ENCODE measurements at regions not wholly inside any gene's neighbourhood (a gene's known extent, or its start where the extent isn't known, plus 50 kb on each side); places are given as distances from the start of the nearest gene placed in this dataset.

- TF ChIP-seq CTCF (IDR thresholded peaks at IDR 0.05) = no peak
- H3K4me1 ChIP-seq = no peaks in the 10 kb centered on the region
Measured at GRCh38 chr18:45186832-45187231, 428.4 kb upstream of the SLC14A2 start.

GRCh38 chr18:45191795-45192194, 423.5 kb upstream of the SLC14A2 start:
- intact Hi-C loops (cut with DNase I) = no loop called here
- Histone ChIP-seq H3K36me3 (no peaks in the 10 kb centered on the region), H3K9me3 (no peaks in the 10 kb centered on the region), H3K4me1 (no peaks in the 10 kb centered on the region), H3K27me3 (no peaks in the 10 kb centered on the region), H3K27ac (no peak overlapping the region), H3K4me3 (no peak overlapping the region)
- DNase-seq (peak in 2 of 4 donors; percentile 42 to 51), ATAC-seq (no peak)
- TF ChIP-seq CTCF (IDR thresholded peaks at IDR 0.05) = no peak

More at GRCh38 chr18:45186832-45187231, 428.4 kb upstream of the SLC14A2 start:
- H3K4me3 ChIP-seq = no peak overlapping the region
- no peak overlapping the region for H3K27ac ChIP-seq
- H3K27me3 ChIP-seq = no peaks in the 10 kb centered on the region
- intact Hi-C loops (cut with DNase I) = no loop called here
- no peak for ATAC-seq
- DNase-seq = no peak
- no peaks in the 10 kb centered on the region for H3K36me3 ChIP-seq
- H3K9me3 ChIP-seq = no peaks in the 10 kb centered on the region

GRCh38 chr18:45197526-45197970, 417.7 kb upstream of the SLC14A2 start:
- no peaks in the 10 kb centered on the region for H3K4me1 ChIP-seq
- TF ChIP-seq CTCF (IDR thresholded peaks at IDR 0.05) = no peak
- DNase-seq (peak in 1 of 4 donors; percentile 48), ATAC-seq (peak; percentile 89)
- H3K27ac ChIP-seq = no peak overlapping the region
- no peaks in the 10 kb centered on the region for H3K27me3 ChIP-seq
- no peak overlapping the region for H3K4me3 ChIP-seq
- no peaks in the 10 kb centered on the region for H3K9me3 ChIP-seq
- H3K36me3 ChIP-seq = no peaks in the 10 kb centered on the region
- intact Hi-C loops (cut with DNase I) = no loop called here

GRCh38 chr18:45198526-45198925, 416.8 kb upstream of the SLC14A2 start:
- H3K36me3 ChIP-seq = no peaks in the 10 kb centered on the region
- DNase-seq = no peak
- no peak for TF ChIP-seq CTCF (IDR thresholded peaks at IDR 0.05)
- H3K4me1 ChIP-seq = no peaks in the 10 kb centered on the region
- ATAC-seq = no peak
- no peaks in the 10 kb centered on the region for H3K27me3 ChIP-seq
- H3K4me3 ChIP-seq = no peak overlapping the region
- intact Hi-C loops (cut with DNase I) = no loop called here
- H3K9me3 ChIP-seq = no peaks in the 10 kb centered on the region
- no peak overlapping the region for H3K27ac ChIP-seq

- Histone ChIP-seq H3K27ac (no peak overlapping the region), H3K4me3 (no peak overlapping the region), H3K27me3 (no peaks in the 10 kb centered on the region), H3K4me1 (no peaks in the 10 kb centered on the region), H3K9me3 (no peaks in the 10 kb centered on the region), H3K36me3 (no peaks in the 10 kb centered on the region)
- ATAC-seq (no peak), DNase-seq (no peak)
- TF ChIP-seq CTCF (IDR thresholded peaks at IDR 0.05) = no peak
- intact Hi-C loops (cut with DNase I) = no loop called here
Measured at GRCh38 chr18:45201029-45201428, 414.2 kb upstream of the SLC14A2 start.
